K562 (cell line): ENCODE measurements at regions not wholly inside any gene's neighbourhood (a gene's known extent, or its start where the extent isn't known, plus 50 kb on each side); places are given as distances from the start of the nearest gene placed in this dataset.

Source experiments
- ATAC-seq: fragments of 200-7000 bp; cut with Tn5 transposase; 3 replicates; pipeline ENCODE4 v1.9.1; 2020; ENCODE audit warnings: moderate library complexity
- BruUV-seq: library from RNA; stranded (reverse); fragments of 400-500 nt; replicated peaks from 2 replicates; lab custom pipeline; 2021; lab: Mats Ljungman, UMichigan
- CTCF ChIA-PET: fragments of 300-600 bp; formaldehyde crosslinking; extraction: SDS; loops from one replicate; lab custom pipeline; 2021; ENCODE audit warnings: low intra/inter-chr PET ratio; lab: Yijun Ruan, JAX
- POLR2A ChIA-PET: fragments of 300-600, 350-650 bp; sonication (Branson Sonifier 250); formaldehyde crosslinking; extraction: SDS; loops from one replicate; lab custom pipeline; 2021; ENCODE audit warnings: antibody characterized with exemption, inconsistent platforms; lab: Yijun Ruan, JAX
- DNase-seq, 4 experiments: peaks; one replicate each; pipeline versions ENCODE4 v3.0.0 to v3.0.0-alpha.2; 2011 to 2018; ENCODE audit warnings: low spot score in 3 of 4, mixed read lengths in 3 of 4; ENCODE audit errors: extremely low read depth in 1 of 4
- FAIRE-seq: peaks from 2 replicates; lab custom pipeline; 2011; peaks lifted over from hg19 to GRCh38; lab: Jason Lieb, UNC
- H2AFZ ChIP-seq: 2 replicates; pipeline ENCODE4 v1.6.0; 2011; ENCODE audit warnings: low read depth, low read length, control low read depth, inconsistent platforms
- H3K27ac ChIP-seq: fragments of 200-600 bp; 3 replicates; pipeline ENCODE4 v1.8.0; 2011; ENCODE audit warnings: low read depth, mild to moderate bottlenecking, control low read depth, inconsistent platforms, low read length, moderate library complexity, mixed read lengths; ENCODE audit errors: extremely low read depth
- H3K27me3 ChIP-seq, 2 experiments: fragments of 300-600 bp in 1 of 2; 2 replicates in 1 of 2; 3 replicates in 1 of 2; pipeline versions ENCODE4 v1.6.0 to v1.8.0; 2011; ENCODE audit warnings: inconsistent platforms in 2 of 2, low read length in 2 of 2, mild to moderate bottlenecking in 1 of 2, mixed read lengths in 1 of 2, moderate library complexity in 1 of 2; ENCODE audit not compliant: control insufficient read depth in 2 of 2, insufficient read depth in 2 of 2
- H3K36me3 ChIP-seq: fragments of 300-600 bp; 3 replicates; pipeline ENCODE4 v1.8.0; 2011; ENCODE audit warnings: mild to moderate bottlenecking, low read length, inconsistent platforms; ENCODE audit not compliant: control insufficient read depth, insufficient read depth
- H3K4me1 ChIP-seq, 2 experiments: fragments of 200-600 bp in 1 of 2; replicated peaks in 1 of 2; 2 replicates in 1 of 2; 3 replicates in 1 of 2; pipeline versions ENCODE4 v1.5.1 to v1.8.0; 2011; ENCODE audit warnings: inconsistent platforms in 2 of 2, low read length in 2 of 2, mild to moderate bottlenecking in 1 of 2, mixed read lengths in 1 of 2, moderate library complexity in 1 of 2; ENCODE audit not compliant: control insufficient read depth in 2 of 2, insufficient read depth in 2 of 2
- H3K4me2 ChIP-seq: 2 replicates; pipeline ENCODE4 v1.6.1; 2011; ENCODE audit warnings: low read length, control low read depth, inconsistent platforms, mixed read lengths; ENCODE audit not compliant: insufficient read depth
- H3K4me3 ChIP-seq: fragments of 200-600 bp; sonication (generic), shearing (Covaris generic); 2 replicates; pipeline ENCODE4 v1.5.1; 2016; ENCODE audit warnings: control low read depth, inconsistent platforms
- H3K79me2 ChIP-seq: fragments of 200-600 bp; 3 replicates; pipeline ENCODE4 v1.8.0; 2011; ENCODE audit warnings: low read length, inconsistent platforms; ENCODE audit not compliant: control insufficient read depth, insufficient read depth
- H3K9ac ChIP-seq, 2 experiments: 2 replicates each; pipeline versions ENCODE4 v1.6.0 to v1.6.1; 2011; ENCODE audit warnings: low read depth in 2 of 2, low read length in 2 of 2, control low read depth in 1 of 2, inconsistent platforms in 1 of 2, mild to moderate bottlenecking in 1 of 2, mixed read lengths in 1 of 2; ENCODE audit not compliant: insufficient read depth in 1 of 2
- H3K9me1 ChIP-seq: one replicate; pipeline ENCODE4 v1.6.0; 2011; ENCODE audit warnings: inconsistent platforms, mild to moderate bottlenecking, low read length, moderate library complexity; ENCODE audit not compliant: control insufficient read depth, insufficient read depth
- H3K9me3 ChIP-seq: replicated peaks from 2 replicates; pipeline ENCODE4 v1.5.1; 2011; ENCODE audit warnings: low read depth, low read length, inconsistent platforms; ENCODE audit not compliant: control insufficient read depth, insufficient read depth
- H4K20me1 ChIP-seq: replicated peaks from 2 replicates; pipeline ENCODE4 v1.6.1; 2011; ENCODE audit warnings: low read length, inconsistent platforms, mixed read lengths; ENCODE audit not compliant: control insufficient read depth, insufficient read depth
- ATF7 ChIP-seq: fragments of 450-650 bp; IDR thresholded peaks from 2 replicates; pipeline ENCODE4 v1.7.1; 2014; ENCODE audit warnings: mild to moderate bottlenecking, moderate library complexity
- CBX2 ChIP-seq: fragments of 200-600 bp; sonication (generic); IDR thresholded peaks from one replicate; pipeline ENCODE4 v1.6.1; 2012; ENCODE audit warnings: mild to moderate bottlenecking, low read length, inconsistent platforms; ENCODE audit not compliant: insufficient read depth, poor library complexity, severe bottlenecking
- DLX4 ChIP-seq: fragments of 250-450 bp; sonication (Bioruptor Pico); IDR thresholded peaks from 2 replicates; pipeline ENCODE4 v1.6.1; 2021; ENCODE audit warnings: mild to moderate bottlenecking
- NCOA6 ChIP-seq: fragments of 450-650 bp; IDR thresholded peaks from 2 replicates; pipeline ENCODE4 v1.6.1; 2017; ENCODE audit warnings: mild to moderate bottlenecking
- SAFB2 ChIP-seq: fragments of 200-400 bp; formaldehyde crosslinking; IDR thresholded peaks from 2 replicates; pipeline ENCODE4 v1.6.1; 2018; ENCODE audit warnings: borderline replicate concordance, low read length, low read depth, moderate library complexity; ENCODE audit not compliant: severe bottlenecking
- SAP30 ChIP-seq: fragments of 200-600 bp; sonication (generic); IDR thresholded peaks from 2 replicates; pipeline ENCODE4 v1.6.1; 2012; ENCODE audit warnings: borderline replicate concordance, low read depth, mild to moderate bottlenecking, moderate library complexity, low read length, control low read depth, inconsistent platforms; ENCODE audit not compliant: insufficient read depth, poor library complexity, severe bottlenecking
- XRCC3 ChIP-seq: fragments of 450-650 bp; IDR thresholded peaks from 2 replicates; pipeline ENCODE4 v1.6.1; 2017; ENCODE audit warnings: mild to moderate bottlenecking, moderate library complexity
- ZKSCAN3 ChIP-seq: fragments of 250-450 bp; sonication (Bioruptor Pico); IDR thresholded peaks from 2 replicates; pipeline ENCODE4 v1.4.0; 2020
- ZKSCAN8 ChIP-seq: fragments of 200-800 bp; sonication (Bioruptor generic); IDR thresholded peaks from 2 replicates; pipeline ENCODE4 v1.6.1; 2016; ENCODE audit warnings: missing genetic modification characterization, missing compliant biosample characterization
- ZNF707 ChIP-seq: fragments of 250-450 bp; sonication (Bioruptor Pico); conservative IDR thresholded peaks from 2 replicates; pipeline ENCODE4 v1.8.0; 2022; ENCODE audit warnings: inconsistent platforms, mild to moderate bottlenecking, moderate library complexity
- ZNF830 ChIP-seq: fragments of 250-450 bp; sonication (Bioruptor Pico); IDR thresholded peaks from 2 replicates; pipeline ENCODE4 v1.5.0; 2021; ENCODE audit warnings: mild to moderate bottlenecking
- WGBS: fragments of 100-300 bp; shearing (Covaris generic); methylation state at CpG from one replicate; pipeline ENCODE4 v1.1.6; 2016; ENCODE audit warnings: low coverage, mixed read lengths; ENCODE audit not compliant: insufficient coverage; ENCODE audit errors: missing lambda C conversion rate; 5-methylcytosine and 5-hydroxymethylcytosine counted together
- in situ Hi-C: fragments of 300-500 bp; cut with MboI; formaldehyde crosslinking; loops from 4 replicates; pipeline ENCODE4 v1.15.0; 2018; ENCODE audit warnings: inconsistent platforms, mixed read lengths
- intact Hi-C: fragments of 100-400 bp; cut with micrococcal nuclease; formaldehyde crosslinking; loops from 2 replicates; pipeline ENCODE4 v1.14.2; 2022
- TF ChIP-seq, protein P1 (sequence below): fragments of 450-650 bp; IDR thresholded peaks from 2 replicates; pipeline ENCODE4 v1.6.1; 2014; ENCODE audit warnings: low read depth, mild to moderate bottlenecking, moderate library complexity, borderline replicate concordance

DNA sequence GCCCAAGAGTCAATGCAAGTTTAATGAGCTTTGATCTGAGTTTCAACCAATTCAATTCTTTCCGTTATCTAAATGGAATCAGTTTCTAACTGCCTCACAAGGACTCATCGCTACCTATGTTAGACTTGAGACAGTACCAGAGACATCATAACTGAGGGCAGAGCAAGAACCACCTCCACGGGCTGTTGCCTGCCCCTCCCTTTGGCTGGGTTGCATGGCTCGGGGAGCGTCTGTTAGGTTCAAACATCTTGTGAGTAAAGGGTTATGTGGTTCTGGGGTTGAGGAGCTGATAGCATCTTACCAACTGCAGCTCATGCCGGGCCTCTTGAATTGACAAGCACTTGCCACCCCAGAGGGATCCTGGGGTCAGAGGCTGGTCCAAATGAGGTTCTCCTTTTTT lies 457.9 kb downstream of the ENC1 start:
- H3K9me3 ChIP-seq = no peaks in the 10 kb centered on the region
- no peak overlapping the region for H3K4me2 ChIP-seq
- H3K4me1 ChIP-seq = no peaks in the 10 kb centered on the region; a peak in 1 of 5 replicates
- no peak overlapping the region for H3K27ac ChIP-seq
- no peaks in the 10 kb centered on the region for H3K36me3 ChIP-seq
- no peak overlapping the region for H3K9ac ChIP-seq
- BruUV-seq = no TSS peak
- POLR2A ChIA-PET = interaction anchor here (0.6 kb wide), 1 partner anchor 126 kb away, joined by 3 read pairs; no protein-coding TSS in a partner anchor
- WGBS = 0% methylated on average over 6 of the region's 6 CpGs
- no peaks in the 10 kb centered on the region for H4K20me1 ChIP-seq
- in situ Hi-C loops = no loop called here
- no peak for FAIRE-seq
- CTCF ChIA-PET = no interaction called here
- ATAC-seq = no peak
- no peak for DNase-seq
- TF ChIP-seq, protein P1, sequence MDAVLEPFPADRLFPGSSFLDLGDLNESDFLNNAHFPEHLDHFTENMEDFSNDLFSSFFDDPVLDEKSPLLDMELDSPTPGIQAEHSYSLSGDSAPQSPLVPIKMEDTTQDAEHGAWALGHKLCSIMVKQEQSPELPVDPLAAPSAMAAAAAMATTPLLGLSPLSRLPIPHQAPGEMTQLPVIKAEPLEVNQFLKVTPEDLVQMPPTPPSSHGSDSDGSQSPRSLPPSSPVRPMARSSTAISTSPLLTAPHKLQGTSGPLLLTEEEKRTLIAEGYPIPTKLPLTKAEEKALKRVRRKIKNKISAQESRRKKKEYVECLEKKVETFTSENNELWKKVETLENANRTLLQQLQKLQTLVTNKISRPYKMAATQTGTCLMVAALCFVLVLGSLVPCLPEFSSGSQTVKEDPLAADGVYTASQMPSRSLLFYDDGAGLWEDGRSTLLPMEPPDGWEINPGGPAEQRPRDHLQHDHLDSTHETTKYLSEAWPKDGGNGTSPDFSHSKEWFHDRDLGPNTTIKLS = no peak
- TF ChIP-seq DLX4 (CRISPR knock-in tag) (no peak), ATF7 (no peak), SAFB2 (no peak), ZKSCAN3 (CRISPR knock-in tag) (no peak), SAP30 (no peak), ZNF707 (CRISPR knock-in tag) (no peak), XRCC3 (no peak), ZKSCAN8 (no peak), NCOA6 (no peak), CBX2 (no peak), ZNF830 (no peak)
- no peaks in the 10 kb centered on the region for H3K79me2 ChIP-seq
- no peaks in the 10 kb centered on the region for H3K9me1 ChIP-seq
- intact Hi-C loops = no loop called here
- H2AFZ ChIP-seq = no peak overlapping the region
- no peak overlapping the region for H3K4me3 ChIP-seq
- peaks cover 0 to 18% of the 10 kb centered on the region in 2 experiments; a peak in 3 of 5 replicates for H3K27me3 ChIP-seq
